ENCODE measurements at regions not wholly inside any gene's neighbourhood (a gene's known extent, or its start where the extent isn't known, plus 50 kb on each side); places are given as distances from the start of the nearest gene placed in this dataset.

- TF ChIP-seq SUZ12 (IDR thresholded peaks at IDR 0.05; ENCODE audit: extremely low read depth, insufficient read depth, insufficient read length) (no peak), ZNF274 (IDR thresholded peaks at IDR 0.05; ENCODE audit: low read depth, low read length) (no peak)
- Histone ChIP-seq H3K27me3 (ENCODE audit: insufficient read depth, insufficient read length) (no peaks in the 10 kb centered on the region), H3K4me1 (ENCODE audit: insufficient read depth, insufficient read length) (peaks cover 4% of the 10 kb centered on the region), H3K9me3 (ENCODE audit: insufficient read depth, low read length) (no peaks in the 10 kb centered on the region), H3K36me3 (ENCODE audit: insufficient read depth, insufficient read length, low read length) (no peaks in the 10 kb centered on the region), H3K9ac (ENCODE audit: insufficient read length, low read depth) (no peak overlapping the region), H3K4me3 (ENCODE audit: insufficient read length, low read depth) (no peak overlapping the region)
- DNase-seq (ENCODE audit: low read depth, low spot score) = no peak
Observed at GRCh38 chr1:29879217-29879616, 642.9 kb downstream of the PTPRU start.

- no peaks in the 10 kb centered on the region for H3K36me3 ChIP-seq (ENCODE audit: insufficient read depth, insufficient read length, low read length)
Observed at GRCh38 chr1:29878501-29878900, 642.2 kb downstream of the PTPRU start.

GRCh38 chr1:29876902-29877301 lies 640.6 kb downstream of the PTPRU start:
- TF ChIP-seq SUZ12 (IDR thresholded peaks at IDR 0.05; ENCODE audit: extremely low read depth, insufficient read depth, insufficient read length) = no peak
- TF ChIP-seq YY1 (IDR thresholded peaks at IDR 0.05; ENCODE audit: insufficient read depth, insufficient read length) = no peak
- no peak for TF ChIP-seq ZNF274 (IDR thresholded peaks at IDR 0.05; ENCODE audit: low read depth, low read length)
- no peaks in the 10 kb centered on the region for H3K27me3 ChIP-seq (ENCODE audit: insufficient read depth, insufficient read length)
- no peaks in the 10 kb centered on the region for H3K9me3 ChIP-seq (ENCODE audit: insufficient read depth, low read length)
- DNase-seq (ENCODE audit: low read depth, low spot score) = no peak
- H3K9ac ChIP-seq (ENCODE audit: insufficient read length, low read depth) = no peak overlapping the region
- no peak overlapping the region for H3K4me3 ChIP-seq (ENCODE audit: insufficient read length, low read depth)
- H3K36me3 ChIP-seq (ENCODE audit: insufficient read depth, insufficient read length, low read length) = no peaks in the 10 kb centered on the region
- H3K4me1 ChIP-seq (ENCODE audit: insufficient read depth, insufficient read length) = peaks cover 4% of the 10 kb centered on the region

More at GRCh38 chr1:29878501-29878900, 642.2 kb downstream of the PTPRU start:
- Histone ChIP-seq H3K4me3 (ENCODE audit: insufficient read length, low read depth) (no peak overlapping the region), H3K9me3 (ENCODE audit: insufficient read depth, low read length) (no peaks in the 10 kb centered on the region), H3K4me1 (ENCODE audit: insufficient read depth, insufficient read length) (peaks cover 4% of the 10 kb centered on the region), H3K9ac (ENCODE audit: insufficient read length, low read depth) (no peak overlapping the region), H3K27me3 (ENCODE audit: insufficient read depth, insufficient read length) (no peaks in the 10 kb centered on the region)
- TF ChIP-seq YY1 (IDR thresholded peaks at IDR 0.05; ENCODE audit: insufficient read depth, insufficient read length) (no peak), SUZ12 (IDR thresholded peaks at IDR 0.05; ENCODE audit: extremely low read depth, insufficient read depth, insufficient read length) (no peak), ZNF274 (IDR thresholded peaks at IDR 0.05; ENCODE audit: low read depth, low read length) (no peak)
- no peak for DNase-seq (ENCODE audit: low read depth, low spot score)

- Histone ChIP-seq H3K9ac (ENCODE audit: insufficient read length, low read depth) (no peak overlapping the region), H3K9me3 (ENCODE audit: insufficient read depth, low read length) (no peaks in the 10 kb centered on the region), H3K4me1 (ENCODE audit: insufficient read depth, insufficient read length) (peaks cover 4% of the 10 kb centered on the region), H3K4me3 (ENCODE audit: insufficient read length, low read depth) (no peak overlapping the region), H3K36me3 (ENCODE audit: insufficient read depth, insufficient read length, low read length) (no peaks in the 10 kb centered on the region), H3K27me3 (ENCODE audit: insufficient read depth, insufficient read length) (no peaks in the 10 kb centered on the region)
- no peak for DNase-seq (ENCODE audit: low read depth, low spot score)
- TF ChIP-seq ZNF274 (IDR thresholded peaks at IDR 0.05; ENCODE audit: low read depth, low read length) (no peak), YY1 (IDR thresholded peaks at IDR 0.05; ENCODE audit: insufficient read depth, insufficient read length) (no peak), SUZ12 (IDR thresholded peaks at IDR 0.05; ENCODE audit: extremely low read depth, insufficient read depth, insufficient read length) (no peak)
Observed at GRCh38 chr1:29876441-29876840, 640.1 kb downstream of the PTPRU start.

GRCh38 chr1:29875557-29876028 lies 639.3 kb downstream of the PTPRU start:
- no peak overlapping the region for H3K4me3 ChIP-seq (ENCODE audit: insufficient read length, low read depth)
- no peaks in the 10 kb centered on the region for H3K27me3 ChIP-seq (ENCODE audit: insufficient read depth, insufficient read length)
- H3K4me1 ChIP-seq (ENCODE audit: insufficient read depth, insufficient read length) = peaks cover 4% of the 10 kb centered on the region
- TF ChIP-seq SUZ12 (IDR thresholded peaks at IDR 0.05; ENCODE audit: extremely low read depth, insufficient read depth, insufficient read length) (no peak), ZNF274 (IDR thresholded peaks at IDR 0.05; ENCODE audit: low read depth, low read length) (no peak), YY1 (IDR thresholded peaks at IDR 0.05; ENCODE audit: insufficient read depth, insufficient read length) (no peak)
- no peak for DNase-seq (ENCODE audit: low read depth, low spot score)
- H3K9ac ChIP-seq (ENCODE audit: insufficient read length, low read depth) = no peak overlapping the region
- H3K9me3 ChIP-seq (ENCODE audit: insufficient read depth, low read length) = no peaks in the 10 kb centered on the region
- no peaks in the 10 kb centered on the region for H3K36me3 ChIP-seq (ENCODE audit: insufficient read depth, insufficient read length, low read length)

GRCh38 chr1:29870621-29871020 lies 634.3 kb downstream of the PTPRU start:
- no peaks in the 10 kb centered on the region for H3K4me1 ChIP-seq (ENCODE audit: insufficient read depth, insufficient read length)
- no peaks in the 10 kb centered on the region for H3K36me3 ChIP-seq (ENCODE audit: insufficient read depth, insufficient read length, low read length)
- H3K27me3 ChIP-seq (ENCODE audit: insufficient read depth, insufficient read length) = no peaks in the 10 kb centered on the region
- TF ChIP-seq SUZ12 (IDR thresholded peaks at IDR 0.05; ENCODE audit: extremely low read depth, insufficient read depth, insufficient read length) (no peak), YY1 (IDR thresholded peaks at IDR 0.05; ENCODE audit: insufficient read depth, insufficient read length) (no peak), ZNF274 (IDR thresholded peaks at IDR 0.05; ENCODE audit: low read depth, low read length) (no peak)
- no peak overlapping the region for H3K4me3 ChIP-seq (ENCODE audit: insufficient read length, low read depth)
- no peaks in the 10 kb centered on the region for H3K9me3 ChIP-seq (ENCODE audit: insufficient read depth, low read length)
- no peak overlapping the region for H3K9ac ChIP-seq (ENCODE audit: insufficient read length, low read depth)
- no peak for DNase-seq (ENCODE audit: low read depth, low spot score)

GRCh38 chr1:29869802-29870201 lies 633.5 kb downstream of the PTPRU start:
- H3K9ac ChIP-seq (ENCODE audit: insufficient read length, low read depth) = no peak overlapping the region
- no peak for DNase-seq (ENCODE audit: low read depth, low spot score)
- no peaks in the 10 kb centered on the region for H3K36me3 ChIP-seq (ENCODE audit: insufficient read depth, insufficient read length, low read length)
- H3K4me1 ChIP-seq (ENCODE audit: insufficient read depth, insufficient read length) = no peaks in the 10 kb centered on the region
- H3K4me3 ChIP-seq (ENCODE audit: insufficient read length, low read depth) = no peak overlapping the region
- no peaks in the 10 kb centered on the region for H3K27me3 ChIP-seq (ENCODE audit: insufficient read depth, insufficient read length)
- no peaks in the 10 kb centered on the region for H3K9me3 ChIP-seq (ENCODE audit: insufficient read depth, low read length)
- TF ChIP-seq ZNF274 (IDR thresholded peaks at IDR 0.05; ENCODE audit: low read depth, low read length) = no peak
- no peak for TF ChIP-seq YY1 (IDR thresholded peaks at IDR 0.05; ENCODE audit: insufficient read depth, insufficient read length)
- no peak for TF ChIP-seq SUZ12 (IDR thresholded peaks at IDR 0.05; ENCODE audit: extremely low read depth, insufficient read depth, insufficient read length)

Data from NT2/D1 (cell line).